NCI-H1436 (cell line): ENCODE measurements at regions not wholly inside any gene's neighbourhood (a gene's known extent, or its start where the extent isn't known, plus 50 kb on each side); places are given as distances from the start of the nearest gene placed in this dataset.

Experiments
- DNase-seq: peaks from one replicate; lab custom pipeline; 2025; lab: John Stamatoyannopoulos, UW

- DNase-seq: no peak
These were observed 79.1 kb downstream of the TRIB2 start for GRCh38 chr2:12795851-12796250.

GRCh38 chr2:12796657-12797056 lies 79.9 kb downstream of the TRIB2 start:
- DNase-seq: no peak

GRCh38 chr2:12797815-12798214 lies 81.1 kb downstream of the TRIB2 start:
- no peak for DNase-seq

GRCh38 chr2:12803607-12804006 lies 86.9 kb downstream of the TRIB2 start:
- DNase-seq: no peak

- no peak for DNase-seq
These were observed 87.5 kb downstream of the TRIB2 start for GRCh38 chr2:12804091-12804856.

- no peak for DNase-seq
These were observed 88.3 kb downstream of the TRIB2 start for GRCh38 chr2:12805033-12805432.

- DNase-seq: no peak
These were observed 90.0 kb downstream of the TRIB2 start for GRCh38 chr2:12806549-12807242.

GRCh38 chr2:12807907-12808810 lies 91.4 kb downstream of the TRIB2 start:
- no peak for DNase-seq

GRCh38 chr2:12809526-12809925 lies 92.8 kb downstream of the TRIB2 start:
- DNase-seq: no peak

GRCh38 chr2:12811916-12812315 lies 95.2 kb downstream of the TRIB2 start:
- DNase-seq: no peak

- no peak for DNase-seq
These were observed 96.4 kb downstream of the TRIB2 start for GRCh38 chr2:12813166-12813565.

- no peak for DNase-seq
These were observed 99.9 kb downstream of the TRIB2 start for GRCh38 chr2:12816379-12817306.

- no peak for DNase-seq
These were observed 101.1 kb downstream of the TRIB2 start for GRCh38 chr2:12817870-12818269.

- DNase-seq: no peak
These were observed 101.8 kb downstream of the TRIB2 start for GRCh38 chr2:12818416-12819102.

GRCh38 chr2:12819103-12819475 lies 102.4 kb downstream of the TRIB2 start:
- no peak for DNase-seq

- no peak for DNase-seq
These were observed 103.0 kb downstream of the TRIB2 start for GRCh38 chr2:12819721-12820120.

GRCh38 chr2:12821656-12822055 lies 104.9 kb downstream of the TRIB2 start:
- DNase-seq: no peak

GRCh38 chr2:12824351-12824777 lies 107.6 kb downstream of the TRIB2 start:
- DNase-seq: no peak

- no peak for DNase-seq
These were observed 108.1 kb downstream of the TRIB2 start for GRCh38 chr2:12824778-12825379.

GRCh38 chr2:12826781-12827180 lies 110.0 kb downstream of the TRIB2 start:
- no peak for DNase-seq
